ENCODE measurements at regions not wholly inside any gene's neighbourhood (a gene's known extent, or its start where the extent isn't known, plus 50 kb on each side); places are given as distances from the start of the nearest gene placed in this dataset.

- TF ChIP-seq ELF4 (IDR thresholded peaks at IDR 0.05) = no peak
- TF ChIP-seq FOXK2 (IDR thresholded peaks at IDR 0.05) = no peak
- TF ChIP-seq FOXM1 (IDR thresholded peaks at IDR 0.05; ENCODE audit: borderline replicate concordance) = no peak
- no peak for TF ChIP-seq PKNOX1 (IDR thresholded peaks at IDR 0.05)
- no peak for TF ChIP-seq SUZ12 (IDR thresholded peaks at IDR 0.05)
- TF ChIP-seq ZNF384 (IDR thresholded peaks at IDR 0.05) = no peak
Measured at GRCh38 chr18:76610933-76611749, 116.1 kb upstream of the ZNF516 start.
